ENCODE measurements at regions not wholly inside any gene's neighbourhood (a gene's known extent, or its start where the extent isn't known, plus 50 kb on each side); places are given as distances from the start of the nearest gene placed in this dataset.

- no peak for TF ChIP-seq CTCF (IDR thresholded peaks at IDR 0.05)
- no peak for TF ChIP-seq POLR2A (IDR thresholded peaks at IDR 0.05)
These were observed 520.2 kb upstream of the C16orf82 start for GRCh38 chr16:26546573-26546972.

Data from heart left ventricle (tissue), 13 donors.